Pancreas (tissue), 10 donors: ENCODE measurements at regions not wholly inside any gene's neighbourhood (a gene's known extent, or its start where the extent isn't known, plus 50 kb on each side); places are given as distances from the start of the nearest gene placed in this dataset.

Source experiments
- ATAC-seq, 4 donors: fragments of 200-7000 bp; cut with Tn5 transposase; one replicate each; pipeline versions ENCODE4 v1.8.0 to v1.9.1; 2020; ENCODE audit warnings: mild to moderate bottlenecking in 4 of 4, moderate library complexity in 4 of 4
- DNase-seq, 6 donors: peaks; one replicate each; pipeline ENCODE4 v3.0.0-alpha.2; 2020
- FAIRE-seq: peaks from 2 replicates; lab custom pipeline; 2012; peaks lifted over from hg19 to GRCh38; lab: Jason Lieb, UNC
- H3K27ac ChIP-seq, 4 donors: fragments of 200-600 bp; sonication (generic); 1 replicate in 3 of 4; 2 replicates in 1 of 4; pipeline versions ENCODE4 v1.5.0 to v1.8.0; 2020
- H3K27me3 ChIP-seq, 4 donors: fragments of 200-600 bp; one replicate each; pipeline ENCODE4 v1.8.0; 2021
- H3K36me3 ChIP-seq, 3 donors: fragments of 200-600 bp; sonication (generic) in 1 of 3; one replicate each; pipeline versions ENCODE4 v1.5.0 to v1.8.0; 2020 to 2021
- H3K4me1 ChIP-seq, 3 donors: fragments of 200-600 bp; one replicate each; pipeline ENCODE4 v1.8.0; 2021
- H3K4me3 ChIP-seq, 4 donors: fragments of 200-600 bp; sonication (generic) in 2 of 4; one replicate each; pipeline versions ENCODE4 v1.5.0 to v1.8.0; 2020 to 2021
- H3K9me3 ChIP-seq, 4 donors: fragments of 200-600 bp; one replicate each; pipeline ENCODE4 v1.8.0; 2021
- CTCF ChIP-seq, 4 donors: fragments of 200-600 bp; sonication (generic) in 3 of 4; IDR thresholded peaks; one replicate each; pipeline versions ENCODE4 v1.5.0 to v1.8.0; 2021; ENCODE audit warnings: antibody characterized with exemption in 4 of 4
- WGBS, 2 donors: extraction: QIAGEN DNeasy Blood & Tissue Kit; methylation state at CpG; one replicate each; pipeline ENCODE4 v1.1.7; 2013; 5-methylcytosine and 5-hydroxymethylcytosine counted together
- intact Hi-C, 3 donors: fragments of 100-400 bp; cut with DNase I; formaldehyde crosslinking; loops; one replicate each; pipeline versions ENCODE4 v1.11.1 to v1.14.2; 2022
- donor health status: healthy with polysubstance abuse.
- donor health status: DM: no; HTN: no; CAD: no; lungs with moderate emphysema.
- donor health status: DM: no; HTN: no; CAD: no.
- donor health status: control.
- donor health status: control.
- donor health status: Bipolar disorder and iron deficiency.
- donor health status: DM: yes; HTN: yes; CAD: no.
- donor health status: DM: no; HTN: no; CAD: no.
- donor health status: DM: no; HTN: no; CAD: no.
- donor health status: DM: yes; HTN: yes; CAD: no.

GRCh38 chr6:153673225-153673624 lies 365.8 kb upstream of the OPRM1 start:
- no peak for ATAC-seq
- intact Hi-C loops: no loop called here
- no peak overlapping the region for H3K4me3 ChIP-seq
- 21 to 26% methylated on average over 2 of the region's 2 CpGs for WGBS, 2 donors
- no peaks in the 10 kb centered on the region for H3K4me1 ChIP-seq
- FAIRE-seq: no peak
- no peaks in the 10 kb centered on the region for H3K27me3 ChIP-seq
- H3K27ac ChIP-seq: no peak overlapping the region
- no peak for DNase-seq
- H3K36me3 ChIP-seq: no peaks in the 10 kb centered on the region
- no peak for TF ChIP-seq CTCF (IDR thresholded peaks at IDR 0.05)
- H3K9me3 ChIP-seq: no peaks in the 10 kb centered on the region

DNA sequence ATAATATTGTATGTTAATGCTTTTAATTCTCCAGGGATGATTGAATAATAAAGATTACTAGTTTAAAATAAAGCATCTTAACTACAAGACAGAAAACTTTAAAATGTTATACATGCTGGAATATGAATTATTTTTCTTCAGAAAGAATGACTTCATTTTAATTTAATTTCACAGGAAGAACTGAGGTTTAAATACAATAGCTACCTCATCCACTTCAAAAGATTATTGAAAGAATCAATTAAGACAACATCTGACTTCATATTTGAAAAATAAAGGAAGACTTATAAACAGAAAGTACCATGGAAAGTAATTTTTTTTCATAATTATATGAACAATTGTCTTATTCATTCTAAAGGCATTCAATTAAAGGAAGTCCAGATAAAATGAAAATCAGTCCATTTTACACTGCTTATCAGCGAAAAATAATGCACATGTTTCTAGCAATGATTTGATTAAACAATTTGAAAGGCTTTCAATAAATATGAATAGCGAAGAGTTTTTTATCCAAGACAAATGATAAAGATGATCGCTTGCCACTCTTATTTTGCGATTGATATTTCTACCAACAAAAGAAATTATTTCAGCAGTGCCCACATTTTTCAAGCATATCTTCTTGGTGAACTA lies 368.5 kb upstream of the OPRM1 start:
- ATAC-seq: no peak
- FAIRE-seq: no peak
- Histone ChIP-seq H3K27ac (no peak overlapping the region), H3K9me3 (no peaks in the 10 kb centered on the region), H3K36me3 (no peaks in the 10 kb centered on the region), H3K4me3 (no peak overlapping the region), H3K4me1 (no peaks in the 10 kb centered on the region), H3K27me3 (no peaks in the 10 kb centered on the region)
- TF ChIP-seq CTCF (IDR thresholded peaks at IDR 0.05): no peak
- intact Hi-C loops: no loop called here
- DNase-seq: no peak
- WGBS, 2 donors: 85 to 90% methylated on average over 4 of the region's 4 CpGs

DNA sequence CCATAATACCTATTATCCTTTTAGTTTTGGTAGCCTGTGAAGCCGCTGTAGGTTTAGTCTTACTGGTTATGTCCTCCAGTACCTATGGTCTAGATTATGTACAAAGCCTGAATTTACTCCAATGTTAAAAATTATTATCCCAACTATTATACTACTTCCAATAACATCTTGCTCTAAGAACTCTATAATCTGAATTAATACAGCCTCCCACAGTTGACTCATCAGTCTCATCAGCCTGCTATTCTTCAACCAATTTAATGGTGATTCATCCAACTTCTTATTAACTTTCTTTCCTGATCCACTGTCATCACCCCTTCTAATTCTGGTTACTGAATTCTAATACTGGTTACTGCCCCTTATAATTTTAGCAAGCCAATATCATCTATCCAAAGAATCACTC lies 370.3 kb upstream of the OPRM1 start:
- no peaks in the 10 kb centered on the region for H3K4me1 ChIP-seq
- intact Hi-C loops: no loop called here
- FAIRE-seq (no peak), ATAC-seq (no peak), DNase-seq (no peak)
- no peak for TF ChIP-seq CTCF (IDR thresholded peaks at IDR 0.05)
- no peaks in the 10 kb centered on the region for H3K36me3 ChIP-seq
- no peak overlapping the region for H3K27ac ChIP-seq
- 92 to 100% methylated on average over 1 of the region's 1 CpG for WGBS, 2 donors
- no peak overlapping the region for H3K4me3 ChIP-seq
- H3K9me3 ChIP-seq: no peaks in the 10 kb centered on the region
- H3K27me3 ChIP-seq: no peaks in the 10 kb centered on the region

- Histone ChIP-seq H3K9me3 (no peaks in the 10 kb centered on the region), H3K27me3 (no peaks in the 10 kb centered on the region), H3K27ac (no peak overlapping the region), H3K4me1 (no peaks in the 10 kb centered on the region), H3K36me3 (no peaks in the 10 kb centered on the region), H3K4me3 (no peak overlapping the region)
- 77 to 80% methylated on average over 1 of the region's 1 CpG for WGBS, 2 donors
- FAIRE-seq (no peak), DNase-seq (no peak), ATAC-seq (no peak)
- TF ChIP-seq CTCF (IDR thresholded peaks at IDR 0.05): no peak
- intact Hi-C loops: no loop called here
These were observed 376.1 kb upstream of the OPRM1 start for GRCh38 chr6:153662982-153663381.

DNA sequence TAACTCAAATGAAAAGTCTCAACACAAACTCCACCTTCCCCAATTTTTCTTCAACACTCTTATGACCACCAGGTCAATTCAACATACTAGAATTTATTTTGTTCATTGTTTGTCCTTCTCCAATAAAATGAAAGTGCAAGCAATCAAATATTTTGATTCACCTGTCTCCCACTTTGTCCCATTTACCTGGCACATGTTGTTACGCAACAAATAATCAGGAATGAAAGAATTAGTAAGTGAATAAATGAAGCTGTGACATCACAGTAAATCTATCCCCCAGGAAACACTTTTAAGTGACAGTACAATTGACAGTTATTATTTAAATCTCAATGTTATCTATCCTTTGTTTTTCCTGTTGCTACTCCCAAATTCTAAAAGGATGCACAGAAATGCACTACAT lies 393.7 kb upstream of the OPRM1 start:
- WGBS, 2 donors: 93 to 98% methylated on average over 1 of the region's 1 CpG
- ATAC-seq (no peak), FAIRE-seq (no peak), DNase-seq (no peak)
- H3K4me1 ChIP-seq: no peaks in the 10 kb centered on the region
- no peaks in the 10 kb centered on the region for H3K27me3 ChIP-seq
- intact Hi-C loops: no loop called here
- no peaks in the 10 kb centered on the region for H3K36me3 ChIP-seq
- H3K9me3 ChIP-seq: no peaks in the 10 kb centered on the region
- TF ChIP-seq CTCF (IDR thresholded peaks at IDR 0.05): no peak
- no peak overlapping the region for H3K4me3 ChIP-seq
- no peak overlapping the region for H3K27ac ChIP-seq
